ENCODE measurements at regions not wholly inside any gene's neighbourhood (a gene's known extent, or its start where the extent isn't known, plus 50 kb on each side); places are given as distances from the start of the nearest gene placed in this dataset.

DNA sequence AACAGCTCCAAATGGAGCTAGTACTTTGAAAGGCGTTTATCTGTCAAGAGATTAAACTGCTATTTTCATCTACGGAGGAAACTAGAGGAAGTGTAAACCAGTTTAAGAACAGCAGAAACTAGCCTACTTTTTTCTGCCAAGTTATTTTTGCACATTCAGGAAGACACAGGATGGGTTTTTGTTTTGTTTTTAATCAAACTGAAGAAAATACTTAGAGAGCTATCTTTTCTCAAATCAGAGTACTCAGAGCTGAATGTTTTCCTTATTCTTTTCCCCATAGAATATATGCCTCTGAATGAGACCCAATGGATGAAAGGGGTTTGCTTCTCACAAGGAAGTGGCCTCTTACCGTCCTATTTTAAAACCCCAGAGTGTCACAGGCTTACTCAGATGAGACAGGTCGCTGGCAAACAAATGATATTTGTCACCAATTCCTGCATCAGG lies 538.5 kb downstream of the CD83 start:
- no peak for TF ChIP-seq POLR2A (IDR thresholded peaks at IDR 0.05)
- TF ChIP-seq, protein P1, sequence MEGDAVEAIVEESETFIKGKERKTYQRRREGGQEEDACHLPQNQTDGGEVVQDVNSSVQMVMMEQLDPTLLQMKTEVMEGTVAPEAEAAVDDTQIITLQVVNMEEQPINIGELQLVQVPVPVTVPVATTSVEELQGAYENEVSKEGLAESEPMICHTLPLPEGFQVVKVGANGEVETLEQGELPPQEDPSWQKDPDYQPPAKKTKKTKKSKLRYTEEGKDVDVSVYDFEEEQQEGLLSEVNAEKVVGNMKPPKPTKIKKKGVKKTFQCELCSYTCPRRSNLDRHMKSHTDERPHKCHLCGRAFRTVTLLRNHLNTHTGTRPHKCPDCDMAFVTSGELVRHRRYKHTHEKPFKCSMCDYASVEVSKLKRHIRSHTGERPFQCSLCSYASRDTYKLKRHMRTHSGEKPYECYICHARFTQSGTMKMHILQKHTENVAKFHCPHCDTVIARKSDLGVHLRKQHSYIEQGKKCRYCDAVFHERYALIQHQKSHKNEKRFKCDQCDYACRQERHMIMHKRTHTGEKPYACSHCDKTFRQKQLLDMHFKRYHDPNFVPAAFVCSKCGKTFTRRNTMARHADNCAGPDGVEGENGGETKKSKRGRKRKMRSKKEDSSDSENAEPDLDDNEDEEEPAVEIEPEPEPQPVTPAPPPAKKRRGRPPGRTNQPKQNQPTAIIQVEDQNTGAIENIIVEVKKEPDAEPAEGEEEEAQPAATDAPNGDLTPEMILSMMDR (IDR thresholded peaks at IDR 0.05 in 4 of 5, conservative IDR thresholded peaks at IDR 0.05 in 1 of 5): no peak
